AG09309 (cell line): ENCODE measurements at regions not wholly inside any gene's neighbourhood (a gene's known extent, or its start where the extent isn't known, plus 50 kb on each side); places are given as distances from the start of the nearest gene placed in this dataset.

Experiments used
- DNase-seq: peaks from one replicate; pipeline ENCODE4 v3.0.0-alpha.2; 2010; ENCODE audit warnings: low read depth
- H3K4me3 ChIP-seq: 2 replicates; pipeline ENCODE4 v1.5.1; 2011; ENCODE audit warnings: mild to moderate bottlenecking, low read depth, low read length, moderate library complexity; ENCODE audit not compliant: control insufficient read depth
- TF ChIP-seq, protein P1 (sequence below): IDR thresholded peaks from 2 replicates; pipeline ENCODE4 v1.5.1; 2011; ENCODE audit warnings: mild to moderate bottlenecking, low read depth, low read length, inconsistent platforms; ENCODE audit not compliant: insufficient read depth, control insufficient read depth; ENCODE audit errors: missing control alignments

- DNase-seq: no peak
- no peak overlapping the region for H3K4me3 ChIP-seq
- TF ChIP-seq, protein P1, sequence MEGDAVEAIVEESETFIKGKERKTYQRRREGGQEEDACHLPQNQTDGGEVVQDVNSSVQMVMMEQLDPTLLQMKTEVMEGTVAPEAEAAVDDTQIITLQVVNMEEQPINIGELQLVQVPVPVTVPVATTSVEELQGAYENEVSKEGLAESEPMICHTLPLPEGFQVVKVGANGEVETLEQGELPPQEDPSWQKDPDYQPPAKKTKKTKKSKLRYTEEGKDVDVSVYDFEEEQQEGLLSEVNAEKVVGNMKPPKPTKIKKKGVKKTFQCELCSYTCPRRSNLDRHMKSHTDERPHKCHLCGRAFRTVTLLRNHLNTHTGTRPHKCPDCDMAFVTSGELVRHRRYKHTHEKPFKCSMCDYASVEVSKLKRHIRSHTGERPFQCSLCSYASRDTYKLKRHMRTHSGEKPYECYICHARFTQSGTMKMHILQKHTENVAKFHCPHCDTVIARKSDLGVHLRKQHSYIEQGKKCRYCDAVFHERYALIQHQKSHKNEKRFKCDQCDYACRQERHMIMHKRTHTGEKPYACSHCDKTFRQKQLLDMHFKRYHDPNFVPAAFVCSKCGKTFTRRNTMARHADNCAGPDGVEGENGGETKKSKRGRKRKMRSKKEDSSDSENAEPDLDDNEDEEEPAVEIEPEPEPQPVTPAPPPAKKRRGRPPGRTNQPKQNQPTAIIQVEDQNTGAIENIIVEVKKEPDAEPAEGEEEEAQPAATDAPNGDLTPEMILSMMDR: no peak
These were observed 95.4 kb upstream of the CADPS start for GRCh38 chr3:62970648-62971047.

DNA sequence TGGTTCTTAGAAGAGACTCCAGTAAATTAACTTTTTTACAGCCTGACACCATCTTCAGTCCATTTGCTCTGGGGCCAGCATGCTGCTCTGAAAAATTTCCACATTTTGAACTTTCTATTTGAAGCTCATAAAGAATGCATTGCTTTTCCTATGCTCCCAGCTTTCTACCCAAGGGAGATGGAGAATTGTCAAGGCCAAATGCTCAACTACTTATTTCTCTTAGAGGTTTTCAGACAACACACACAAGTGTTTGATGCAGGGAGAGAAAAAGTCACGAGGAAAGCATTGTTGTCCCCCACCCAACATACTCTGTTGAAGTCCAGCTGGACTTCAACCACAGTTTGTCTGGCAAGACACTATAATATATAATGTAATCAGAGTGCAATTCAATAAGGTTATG is 100.3 kb upstream of the CADPS start:
- no peak overlapping the region for H3K4me3 ChIP-seq
- TF ChIP-seq, protein P1: no peak
- no peak for DNase-seq

- no peak overlapping the region for H3K4me3 ChIP-seq
- DNase-seq: no peak
- TF ChIP-seq, protein P1: no peak
These were observed 106.7 kb upstream of the CADPS start for GRCh38 chr3:62981962-62982361.

DNA sequence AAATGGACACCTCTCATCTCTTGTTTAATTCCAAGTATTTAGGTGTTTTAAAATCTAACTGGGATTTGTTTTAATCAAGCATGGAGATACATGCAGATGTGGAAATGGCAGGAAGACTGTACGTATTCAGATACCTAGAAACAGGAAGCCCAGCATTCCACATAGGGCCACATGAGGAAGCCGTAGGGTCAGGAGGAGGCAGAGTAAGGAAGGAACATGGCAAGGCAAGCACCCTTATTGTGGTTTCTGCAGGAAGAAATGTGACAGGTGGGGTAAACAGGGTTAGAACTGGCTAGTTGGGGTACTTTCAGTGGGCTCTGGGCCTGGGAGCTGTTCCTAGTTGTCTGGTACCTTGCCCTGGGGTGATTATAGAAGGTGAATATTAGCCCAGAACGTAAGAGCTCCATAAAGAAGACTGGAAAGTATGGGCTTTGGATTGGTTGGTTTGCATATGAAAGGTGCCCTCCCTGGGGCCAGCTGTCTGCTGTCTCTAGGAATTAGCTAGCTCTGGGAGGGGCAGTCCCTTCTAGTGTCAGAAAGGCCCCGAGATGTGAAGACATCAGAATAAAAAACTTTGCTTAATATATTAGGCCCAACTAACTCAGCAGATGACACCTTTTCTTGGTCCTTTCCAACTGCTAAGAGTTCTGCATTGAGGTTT is 107.7 kb upstream of the CADPS start:
- TF ChIP-seq, protein P1: no peak
- no peak for DNase-seq

GRCh38 chr3:62986061-62986460 is 110.8 kb upstream of the CADPS start:
- H3K4me3 ChIP-seq: no peak overlapping the region
- DNase-seq: no peak
- TF ChIP-seq, protein P1: no peak

More for the DNA sequence above, 107.7 kb upstream of the CADPS start:
- no peak overlapping the region for H3K4me3 ChIP-seq

DNA sequence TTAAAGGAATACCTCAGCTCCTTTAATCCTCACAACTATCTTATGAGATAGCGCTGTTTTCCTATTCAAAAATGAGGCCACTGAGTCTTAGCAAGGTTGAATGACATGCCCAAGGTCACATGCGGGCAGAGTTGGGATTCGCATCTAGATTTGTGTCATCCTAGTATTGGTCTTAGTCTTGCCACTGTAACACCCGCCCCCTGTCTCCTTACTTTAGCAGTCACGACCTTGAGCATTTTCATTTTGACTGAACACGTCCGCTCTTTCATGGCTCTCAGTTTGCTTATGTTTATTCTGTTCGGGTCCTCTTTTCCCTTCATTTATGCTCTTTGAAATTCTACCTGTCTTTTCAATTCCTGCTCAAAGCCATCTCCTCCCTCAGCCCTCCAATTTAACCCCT is 112.5 kb upstream of the CADPS start:
- TF ChIP-seq, protein P1: no peak
- H3K4me3 ChIP-seq: no peak overlapping the region
- DNase-seq: no peak
